Smooth muscle cell (in vitro differentiated cells): ENCODE measurements at regions not wholly inside any gene's neighbourhood (a gene's known extent, or its start where the extent isn't known, plus 50 kb on each side); places are given as distances from the start of the nearest gene placed in this dataset.

Source experiments
- DNase-seq: peaks from one replicate; lab custom pipeline; 2025; ENCODE audit not compliant: unreplicated experiment; lab: John Stamatoyannopoulos, UW
- H2AFZ ChIP-seq: fragments of 200-600 bp; sonication (generic); 2 replicates; pipeline ENCODE4 v1.6.0; 2016; ENCODE audit warnings: antibody characterized with exemption, low read depth, mild to moderate bottlenecking
- H3F3A ChIP-seq: fragments of 200-600 bp; sonication (generic); 2 replicates; pipeline ENCODE4 v1.6.0; 2017; ENCODE audit warnings: antibody characterized with exemption, low read depth
- H3K27ac ChIP-seq: fragments of 200-600 bp; sonication (generic); 2 replicates; pipeline ENCODE4 v1.5.1; 2016; ENCODE audit warnings: low read depth, mild to moderate bottlenecking
- H3K27me3 ChIP-seq: fragments of 200-600 bp; sonication (generic); 2 replicates; pipeline ENCODE4 v1.6.1; 2016; ENCODE audit warnings: low read depth, mild to moderate bottlenecking
- H3K36me3 ChIP-seq: fragments of 200-600 bp; sonication (generic); 2 replicates; pipeline ENCODE4 v1.5.1; 2016; ENCODE audit warnings: low read depth
- H3K4me1 ChIP-seq: fragments of 200-600 bp; sonication (generic); 2 replicates; pipeline ENCODE4 v1.5.1; 2016; ENCODE audit warnings: low read depth
- H3K4me2 ChIP-seq: fragments of 200-600 bp; sonication (generic); 2 replicates; pipeline ENCODE4 v1.6.0; 2016; ENCODE audit warnings: mild to moderate bottlenecking
- H3K4me3 ChIP-seq: fragments of 200-600 bp; sonication (generic); 2 replicates; pipeline ENCODE4 v1.5.1; 2016; ENCODE audit warnings: mild to moderate bottlenecking
- H3K79me2 ChIP-seq: fragments of 200-600 bp; sonication (generic); 2 replicates; pipeline ENCODE4 v1.6.0; 2016; ENCODE audit warnings: low read depth, mild to moderate bottlenecking
- H3K9ac ChIP-seq: fragments of 200-600 bp; sonication (generic); 2 replicates; pipeline ENCODE4 v1.6.0; 2016; ENCODE audit warnings: low read depth
- H3K9me3 ChIP-seq: fragments of 200-600 bp; sonication (generic); replicated peaks from 2 replicates; pipeline ENCODE4 v1.5.1; 2016; ENCODE audit warnings: low read depth
- H4K20me1 ChIP-seq: fragments of 200-600 bp; sonication (generic); 2 replicates; pipeline ENCODE4 v1.6.0; 2016; ENCODE audit warnings: low read depth
- WGBS: methylation state at CpG from one replicate; pipeline ENCODE4 v1.1.7; 2016; ENCODE audit warnings: low lambda C conversion rate; 5-methylcytosine and 5-hydroxymethylcytosine counted together
- TF ChIP-seq, protein P1 (sequence below): fragments of 200-600 bp; sonication (generic); IDR thresholded peaks from 2 replicates; pipeline ENCODE4 v1.5.1; 2017; ENCODE audit warnings: borderline replicate concordance, mild to moderate bottlenecking, antibody characterized with exemption; ENCODE audit not compliant: insufficient read depth, poor library complexity, severe bottlenecking

DNA sequence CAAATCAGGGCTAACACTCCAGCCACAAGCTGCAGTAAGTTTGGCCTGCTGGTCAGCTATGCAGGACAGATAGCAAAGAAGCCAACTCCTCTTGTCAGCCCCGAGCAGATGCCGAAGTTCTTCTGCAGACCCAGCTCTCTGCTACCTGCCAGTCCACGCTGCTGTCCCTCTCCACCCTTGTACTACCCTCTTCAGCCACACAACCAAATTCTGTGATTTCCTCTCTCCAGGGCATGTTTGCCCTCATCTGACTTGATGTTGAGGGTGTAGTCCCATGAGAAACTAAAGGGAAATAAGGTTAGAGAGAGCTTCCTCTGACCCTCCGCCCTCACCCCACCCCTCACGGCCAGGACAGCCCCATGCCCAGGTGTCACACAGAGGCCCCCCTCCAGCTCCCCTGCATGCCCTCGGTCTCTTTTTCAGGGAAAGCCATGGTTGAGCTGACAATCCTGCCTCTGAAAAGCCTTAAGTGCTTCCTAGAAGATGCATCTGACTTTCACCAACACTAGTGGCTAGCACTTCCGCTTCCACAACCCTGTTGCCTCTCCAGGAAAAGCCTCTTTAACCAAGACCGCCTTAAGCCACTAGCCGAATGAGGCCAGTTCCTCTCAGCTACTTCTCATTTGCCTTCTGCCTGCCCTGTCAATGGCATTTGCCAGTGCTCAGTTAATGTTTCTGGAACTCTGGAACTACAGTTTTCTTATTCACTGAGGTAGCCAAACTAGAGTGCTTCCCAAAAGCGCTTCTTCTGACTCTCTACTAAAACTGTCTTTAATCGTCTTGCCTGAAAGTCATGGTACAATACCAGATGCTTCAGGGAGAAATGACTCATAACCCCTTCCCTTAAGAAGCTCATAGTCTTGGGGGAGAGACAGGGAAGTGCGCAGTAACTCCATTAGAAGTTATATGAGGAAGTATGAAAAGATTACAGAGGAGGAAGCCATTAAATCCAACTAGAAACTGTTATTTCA lies 300.4 kb upstream of the STT3B start:
- WGBS, result 75% methylated on average over 12 of the region's 12 CpGs
- H3K4me1 ChIP-seq, result no peaks in the 10 kb centered on the region
- H3K4me3 ChIP-seq, result no peak overlapping the region
- H3K79me2 ChIP-seq, result no peaks in the 10 kb centered on the region
- H4K20me1 ChIP-seq, result no peaks in the 10 kb centered on the region
- no peak overlapping the region for H3K9ac ChIP-seq
- TF ChIP-seq, protein P1, sequence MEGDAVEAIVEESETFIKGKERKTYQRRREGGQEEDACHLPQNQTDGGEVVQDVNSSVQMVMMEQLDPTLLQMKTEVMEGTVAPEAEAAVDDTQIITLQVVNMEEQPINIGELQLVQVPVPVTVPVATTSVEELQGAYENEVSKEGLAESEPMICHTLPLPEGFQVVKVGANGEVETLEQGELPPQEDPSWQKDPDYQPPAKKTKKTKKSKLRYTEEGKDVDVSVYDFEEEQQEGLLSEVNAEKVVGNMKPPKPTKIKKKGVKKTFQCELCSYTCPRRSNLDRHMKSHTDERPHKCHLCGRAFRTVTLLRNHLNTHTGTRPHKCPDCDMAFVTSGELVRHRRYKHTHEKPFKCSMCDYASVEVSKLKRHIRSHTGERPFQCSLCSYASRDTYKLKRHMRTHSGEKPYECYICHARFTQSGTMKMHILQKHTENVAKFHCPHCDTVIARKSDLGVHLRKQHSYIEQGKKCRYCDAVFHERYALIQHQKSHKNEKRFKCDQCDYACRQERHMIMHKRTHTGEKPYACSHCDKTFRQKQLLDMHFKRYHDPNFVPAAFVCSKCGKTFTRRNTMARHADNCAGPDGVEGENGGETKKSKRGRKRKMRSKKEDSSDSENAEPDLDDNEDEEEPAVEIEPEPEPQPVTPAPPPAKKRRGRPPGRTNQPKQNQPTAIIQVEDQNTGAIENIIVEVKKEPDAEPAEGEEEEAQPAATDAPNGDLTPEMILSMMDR, result no peak
- no peak for DNase-seq
- no peaks in the 10 kb centered on the region for H3K36me3 ChIP-seq
- peak overlapping the region; percentile 32 for H2AFZ ChIP-seq
- H3F3A ChIP-seq, result no peaks in the 10 kb centered on the region
- H3K27me3 ChIP-seq, result no peaks in the 10 kb centered on the region
- H3K9me3 ChIP-seq, result no peaks in the 10 kb centered on the region
- H3K27ac ChIP-seq, result no peak overlapping the region
- H3K4me2 ChIP-seq, result peak overlapping the region; percentile 30

- Histone ChIP-seq H3F3A (no peaks in the 10 kb centered on the region), H3K4me1 (no peaks in the 10 kb centered on the region), H3K9ac (no peak overlapping the region), H3K9me3 (no peaks in the 10 kb centered on the region), H3K36me3 (no peaks in the 10 kb centered on the region), H3K4me3 (no peak overlapping the region), H3K79me2 (no peaks in the 10 kb centered on the region), H2AFZ (no peak overlapping the region), H3K27me3 (no peaks in the 10 kb centered on the region), H4K20me1 (no peaks in the 10 kb centered on the region), H3K4me2 (no peak overlapping the region), H3K27ac (no peak overlapping the region)
- 93% methylated on average over 6 of the region's 6 CpGs for WGBS
- TF ChIP-seq, protein P1, result no peak
- DNase-seq, result no peak
These were observed 298.6 kb upstream of the STT3B start for GRCh38 chr3:31234145-31234544.

- no peaks in the 10 kb centered on the region for H3K27me3 ChIP-seq
- no peaks in the 10 kb centered on the region for H3K36me3 ChIP-seq
- no peaks in the 10 kb centered on the region for H3K9me3 ChIP-seq
- H3K4me3 ChIP-seq, result no peak overlapping the region
- H3F3A ChIP-seq, result no peaks in the 10 kb centered on the region
- H4K20me1 ChIP-seq, result no peaks in the 10 kb centered on the region
- TF ChIP-seq, protein P1, result no peak
- H3K27ac ChIP-seq, result no peak overlapping the region
- no peaks in the 10 kb centered on the region for H3K79me2 ChIP-seq
- no peaks in the 10 kb centered on the region for H3K4me1 ChIP-seq
- H2AFZ ChIP-seq, result no peak overlapping the region
- 75% methylated on average over 3 of the region's 3 CpGs for WGBS
- no peak for DNase-seq
- no peak overlapping the region for H3K9ac ChIP-seq
- H3K4me2 ChIP-seq, result no peak overlapping the region
These were observed 297.5 kb upstream of the STT3B start for GRCh38 chr3:31235062-31235700.
